ENCODE measurements at regions not wholly inside any gene's neighbourhood (a gene's known extent, or its start where the extent isn't known, plus 50 kb on each side); places are given as distances from the start of the nearest gene placed in this dataset.

DNA sequence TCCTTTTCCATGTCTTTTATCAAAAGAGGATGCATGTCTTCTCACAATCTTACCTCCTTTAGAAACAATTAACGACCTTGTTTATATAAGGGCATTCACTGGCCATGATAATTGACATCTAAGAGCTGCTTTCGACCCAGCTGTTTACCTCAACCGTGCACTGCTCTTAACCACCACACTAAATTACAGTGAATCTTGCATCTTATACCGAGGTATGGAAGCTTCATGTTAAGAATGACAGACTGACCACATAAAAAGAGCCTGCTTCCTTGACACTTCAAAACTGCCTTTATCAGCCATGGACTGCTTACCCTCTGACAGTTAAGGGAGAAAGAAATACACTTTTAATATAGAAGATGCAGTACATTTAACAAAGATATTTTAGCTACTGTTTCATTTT, 301.7 kb upstream of the LYPLAL1 start:
- no peak for TF ChIP-seq CTCF (IDR thresholded peaks at IDR 0.05; ENCODE audit: low read length)
- no peak for TF ChIP-seq EZH2phosphoT487 (IDR thresholded peaks at IDR 0.05; ENCODE audit: low read length)

All from MM.1S (cell line).